ENCODE measurements at regions not wholly inside any gene's neighbourhood (a gene's known extent, or its start where the extent isn't known, plus 50 kb on each side); places are given as distances from the start of the nearest gene placed in this dataset.

- no peak for TF ChIP-seq CTCF (IDR thresholded peaks at IDR 0.05; ENCODE audit: extremely low read depth, missing control alignments)
- no peak for DNase-seq (ENCODE audit: low spot score)
These were observed 327.7 kb downstream of the RAD51AP2 start for GRCh38 chr2:17190527-17190926.

- no peak for TF ChIP-seq CTCF (IDR thresholded peaks at IDR 0.05; ENCODE audit: extremely low read depth, missing control alignments)
- DNase-seq (ENCODE audit: low spot score): no peak
These were observed 329.5 kb downstream of the RAD51AP2 start for GRCh38 chr2:17188721-17189120.

GRCh38 chr2:17184512-17184911, 333.7 kb downstream of the RAD51AP2 start:
- no peak for DNase-seq (ENCODE audit: low spot score)
- TF ChIP-seq CTCF (IDR thresholded peaks at IDR 0.05; ENCODE audit: extremely low read depth, missing control alignments): no peak

GRCh38 chr2:17182399-17182798, 335.8 kb downstream of the RAD51AP2 start:
- no peak for DNase-seq (ENCODE audit: low spot score)
- TF ChIP-seq CTCF (IDR thresholded peaks at IDR 0.05; ENCODE audit: extremely low read depth, missing control alignments): no peak

GRCh38 chr2:17181051-17181752, 337.0 kb downstream of the RAD51AP2 start:
- no peak for TF ChIP-seq CTCF (IDR thresholded peaks at IDR 0.05; ENCODE audit: extremely low read depth, missing control alignments)
- no peak for DNase-seq (ENCODE audit: low spot score)

GRCh38 chr2:17179145-17179808, 339.0 kb downstream of the RAD51AP2 start:
- DNase-seq (ENCODE audit: low spot score): no peak
- no peak for TF ChIP-seq CTCF (IDR thresholded peaks at IDR 0.05; ENCODE audit: extremely low read depth, missing control alignments)

- no peak for TF ChIP-seq CTCF (IDR thresholded peaks at IDR 0.05; ENCODE audit: extremely low read depth, missing control alignments)
- DNase-seq (ENCODE audit: low spot score): no peak
These were observed 341.2 kb downstream of the RAD51AP2 start for GRCh38 chr2:17177088-17177487.

Data from GM20000 (cell line).